Adipocyte (in vitro differentiated cells): ENCODE measurements at regions not wholly inside any gene's neighbourhood (a gene's known extent, or its start where the extent isn't known, plus 50 kb on each side); places are given as distances from the start of the nearest gene placed in this dataset.

ENCODE experiments used
- DNase-seq: peaks from one replicate; pipeline ENCODE4 v3.0.0-alpha.2; 2015; ENCODE audit warnings: low read depth
- H3K27me3 ChIP-seq: replicated peaks from 2 replicates; pipeline ENCODE4 v1.7.0; 2013; ENCODE audit warnings: mild to moderate bottlenecking, low read length, moderate library complexity; ENCODE audit not compliant: control insufficient read depth, insufficient read depth
- H3K36me3 ChIP-seq: 2 replicates; pipeline ENCODE4 v1.7.0; 2013; ENCODE audit warnings: low read length, mild to moderate bottlenecking, moderate library complexity; ENCODE audit not compliant: control insufficient read depth, insufficient read depth, severe bottlenecking
- H3K4me1 ChIP-seq: 2 replicates; pipeline ENCODE4 v1.7.0; 2013; ENCODE audit warnings: mild to moderate bottlenecking, low read length, moderate library complexity; ENCODE audit not compliant: control insufficient read depth, insufficient read depth
- H3K4me3 ChIP-seq: 2 replicates; pipeline ENCODE4 v1.7.0; 2013; ENCODE audit warnings: mild to moderate bottlenecking, low read length, moderate library complexity
- H3K9ac ChIP-seq: 2 replicates; pipeline ENCODE4 v1.7.0; 2013; ENCODE audit warnings: mild to moderate bottlenecking, low read length, moderate library complexity
- H3K9me3 ChIP-seq: 2 replicates; pipeline ENCODE4 v1.7.0; 2013; ENCODE audit warnings: mild to moderate bottlenecking, low read length, moderate library complexity; ENCODE audit not compliant: control insufficient read depth

- no peak for DNase-seq
- Histone ChIP-seq H3K9me3 (peaks cover 13% of the 10 kb centered on the region), H3K9ac (no peak overlapping the region), H3K4me3 (no peak overlapping the region), H3K36me3 (no peaks in the 10 kb centered on the region), H3K4me1 (no peaks in the 10 kb centered on the region), H3K27me3 (no peaks in the 10 kb centered on the region)
These were observed 516.6 kb upstream of the POM121L12 start for GRCh38 chr7:52518869-52519268.

GRCh38 chr7:52512656-52513055, 522.8 kb upstream of the POM121L12 start:
- H3K9ac ChIP-seq: no peak overlapping the region

GRCh38 chr7:52507546-52508255, 527.7 kb upstream of the POM121L12 start:
- no peaks in the 10 kb centered on the region for H3K9me3 ChIP-seq
- no peaks in the 10 kb centered on the region for H3K36me3 ChIP-seq
- DNase-seq: no peak
- H3K9ac ChIP-seq: no peak overlapping the region
- no peak overlapping the region for H3K4me3 ChIP-seq
- no peaks in the 10 kb centered on the region for H3K4me1 ChIP-seq
- no peaks in the 10 kb centered on the region for H3K27me3 ChIP-seq

More at GRCh38 chr7:52512656-52513055, 522.8 kb upstream of the POM121L12 start:
- no peak for DNase-seq
- Histone ChIP-seq H3K4me3 (no peak overlapping the region), H3K27me3 (no peaks in the 10 kb centered on the region), H3K4me1 (no peaks in the 10 kb centered on the region), H3K9me3 (peaks cover 13% of the 10 kb centered on the region), H3K36me3 (no peaks in the 10 kb centered on the region)

GRCh38 chr7:52506325-52506724, 529.1 kb upstream of the POM121L12 start:
- Histone ChIP-seq H3K27me3 (no peaks in the 10 kb centered on the region), H3K36me3 (no peaks in the 10 kb centered on the region), H3K4me1 (no peaks in the 10 kb centered on the region), H3K9ac (no peak overlapping the region), H3K9me3 (no peaks in the 10 kb centered on the region), H3K4me3 (no peak overlapping the region)
- DNase-seq: no peak

GRCh38 chr7:52504561-52504960, 530.9 kb upstream of the POM121L12 start:
- Histone ChIP-seq H3K4me3 (no peak overlapping the region), H3K4me1 (no peaks in the 10 kb centered on the region), H3K27me3 (no peaks in the 10 kb centered on the region), H3K9ac (no peak overlapping the region), H3K9me3 (no peaks in the 10 kb centered on the region), H3K36me3 (no peaks in the 10 kb centered on the region)
- no peak for DNase-seq

GRCh38 chr7:52502281-52502680, 533.2 kb upstream of the POM121L12 start:
- Histone ChIP-seq H3K4me3 (no peak overlapping the region), H3K9ac (no peak overlapping the region), H3K27me3 (no peaks in the 10 kb centered on the region), H3K4me1 (no peaks in the 10 kb centered on the region), H3K36me3 (no peaks in the 10 kb centered on the region), H3K9me3 (no peaks in the 10 kb centered on the region)
- DNase-seq: no peak

- no peak overlapping the region for H3K9ac ChIP-seq
- H3K36me3 ChIP-seq: no peaks in the 10 kb centered on the region
- no peak overlapping the region for H3K4me3 ChIP-seq
- no peaks in the 10 kb centered on the region for H3K27me3 ChIP-seq
- no peaks in the 10 kb centered on the region for H3K4me1 ChIP-seq
- H3K9me3 ChIP-seq: no peaks in the 10 kb centered on the region
- DNase-seq: no peak
These were observed 533.7 kb upstream of the POM121L12 start for GRCh38 chr7:52501696-52502095.

GRCh38 chr7:52500841-52501240, 534.6 kb upstream of the POM121L12 start:
- no peaks in the 10 kb centered on the region for H3K9me3 ChIP-seq
- no peak for DNase-seq
- H3K9ac ChIP-seq: no peak overlapping the region
- H3K27me3 ChIP-seq: no peaks in the 10 kb centered on the region
- no peaks in the 10 kb centered on the region for H3K36me3 ChIP-seq
- H3K4me1 ChIP-seq: no peaks in the 10 kb centered on the region
- H3K4me3 ChIP-seq: no peak overlapping the region

- Histone ChIP-seq H3K4me1 (no peaks in the 10 kb centered on the region), H3K9ac (no peak overlapping the region)
- no peak for DNase-seq
These were observed 537.1 kb upstream of the POM121L12 start for GRCh38 chr7:52498366-52498765.

GRCh38 chr7:52486267-52486666, 549.2 kb upstream of the POM121L12 start:
- Histone ChIP-seq H3K4me3 (no peak overlapping the region), H3K27me3 (no peaks in the 10 kb centered on the region), H3K9me3 (no peaks in the 10 kb centered on the region), H3K4me1 (no peaks in the 10 kb centered on the region), H3K36me3 (no peaks in the 10 kb centered on the region), H3K9ac (no peak overlapping the region)
- no peak for DNase-seq

More at GRCh38 chr7:52498366-52498765, 537.1 kb upstream of the POM121L12 start:
- Histone ChIP-seq H3K4me3 (no peak overlapping the region), H3K27me3 (no peaks in the 10 kb centered on the region), H3K36me3 (no peaks in the 10 kb centered on the region), H3K9me3 (no peaks in the 10 kb centered on the region)

- Histone ChIP-seq H3K36me3 (no peaks in the 10 kb centered on the region), H3K4me3 (no peak overlapping the region), H3K9me3 (no peaks in the 10 kb centered on the region), H3K9ac (no peak overlapping the region), H3K27me3 (no peaks in the 10 kb centered on the region), H3K4me1 (no peaks in the 10 kb centered on the region)
- DNase-seq: no peak
These were observed 553.4 kb upstream of the POM121L12 start for GRCh38 chr7:52482076-52482475.

- Histone ChIP-seq H3K4me1 (no peaks in the 10 kb centered on the region), H3K9me3 (no peaks in the 10 kb centered on the region), H3K36me3 (no peaks in the 10 kb centered on the region)
These were observed 553.9 kb upstream of the POM121L12 start for GRCh38 chr7:52481571-52481970.

More at GRCh38 chr7:52481571-52481970, 553.9 kb upstream of the POM121L12 start:
- DNase-seq: no peak
- H3K27me3 ChIP-seq: no peaks in the 10 kb centered on the region
- H3K4me3 ChIP-seq: no peak overlapping the region
- H3K9ac ChIP-seq: no peak overlapping the region
